Bronchial epithelial cell (primary cell): ENCODE measurements at regions not wholly inside any gene's neighbourhood (a gene's known extent, or its start where the extent isn't known, plus 50 kb on each side); places are given as distances from the start of the nearest gene placed in this dataset.

Source experiments
- DNase-seq: peaks from one replicate; pipeline ENCODE4 v3.0.0-alpha.2; 2010; ENCODE audit warnings: low read depth
- FAIRE-seq: peaks from 2 replicates; lab custom pipeline; 2011; peaks lifted over from hg19 to GRCh38; lab: Jason Lieb, UNC
- H3K27me3 ChIP-seq: 2 replicates; pipeline ENCODE4 v1.5.1; 2011; ENCODE audit warnings: low read length; ENCODE audit not compliant: control insufficient read depth, insufficient read depth
- H3K36me3 ChIP-seq: 2 replicates; pipeline ENCODE4 v1.5.1; 2011; ENCODE audit warnings: low read length; ENCODE audit not compliant: control insufficient read depth, insufficient read depth
- H3K4me3 ChIP-seq: 2 replicates; pipeline ENCODE4 v1.5.1; 2011; ENCODE audit warnings: mild to moderate bottlenecking, low read depth, low read length, control low read depth
- TF ChIP-seq, protein P1 (sequence below): IDR thresholded peaks from 2 replicates; pipeline ENCODE4 v1.5.1; 2011; ENCODE audit warnings: mild to moderate bottlenecking, moderate library complexity, low read length, control low read depth, inconsistent platforms; ENCODE audit not compliant: insufficient read depth, severe bottlenecking

DNA sequence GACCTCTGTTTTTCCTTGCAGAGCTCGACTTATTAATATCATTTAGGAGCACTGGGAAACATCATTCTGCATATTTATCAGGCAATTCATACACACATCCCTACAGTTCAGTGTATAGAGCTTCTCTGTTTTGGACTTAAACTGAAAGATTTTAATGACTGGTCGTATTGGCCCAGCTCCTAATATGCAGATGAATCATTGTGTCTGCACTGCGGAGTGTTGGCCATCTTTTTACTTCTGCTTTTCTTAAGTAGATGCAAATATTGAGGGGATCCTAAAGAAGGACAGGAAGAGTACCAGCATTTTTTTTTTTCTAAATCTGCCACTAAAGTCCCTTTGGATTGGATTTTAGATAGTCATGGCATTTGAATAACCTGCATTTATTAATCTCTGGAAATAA lies 154.8 kb downstream of the BACH1 start:
- Histone ChIP-seq H3K36me3 (no peaks in the 10 kb centered on the region), H3K4me3 (no peak overlapping the region), H3K27me3 (no peaks in the 10 kb centered on the region)
- TF ChIP-seq, protein P1, sequence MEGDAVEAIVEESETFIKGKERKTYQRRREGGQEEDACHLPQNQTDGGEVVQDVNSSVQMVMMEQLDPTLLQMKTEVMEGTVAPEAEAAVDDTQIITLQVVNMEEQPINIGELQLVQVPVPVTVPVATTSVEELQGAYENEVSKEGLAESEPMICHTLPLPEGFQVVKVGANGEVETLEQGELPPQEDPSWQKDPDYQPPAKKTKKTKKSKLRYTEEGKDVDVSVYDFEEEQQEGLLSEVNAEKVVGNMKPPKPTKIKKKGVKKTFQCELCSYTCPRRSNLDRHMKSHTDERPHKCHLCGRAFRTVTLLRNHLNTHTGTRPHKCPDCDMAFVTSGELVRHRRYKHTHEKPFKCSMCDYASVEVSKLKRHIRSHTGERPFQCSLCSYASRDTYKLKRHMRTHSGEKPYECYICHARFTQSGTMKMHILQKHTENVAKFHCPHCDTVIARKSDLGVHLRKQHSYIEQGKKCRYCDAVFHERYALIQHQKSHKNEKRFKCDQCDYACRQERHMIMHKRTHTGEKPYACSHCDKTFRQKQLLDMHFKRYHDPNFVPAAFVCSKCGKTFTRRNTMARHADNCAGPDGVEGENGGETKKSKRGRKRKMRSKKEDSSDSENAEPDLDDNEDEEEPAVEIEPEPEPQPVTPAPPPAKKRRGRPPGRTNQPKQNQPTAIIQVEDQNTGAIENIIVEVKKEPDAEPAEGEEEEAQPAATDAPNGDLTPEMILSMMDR = no peak
- no peak for FAIRE-seq
- no peak for DNase-seq

DNA sequence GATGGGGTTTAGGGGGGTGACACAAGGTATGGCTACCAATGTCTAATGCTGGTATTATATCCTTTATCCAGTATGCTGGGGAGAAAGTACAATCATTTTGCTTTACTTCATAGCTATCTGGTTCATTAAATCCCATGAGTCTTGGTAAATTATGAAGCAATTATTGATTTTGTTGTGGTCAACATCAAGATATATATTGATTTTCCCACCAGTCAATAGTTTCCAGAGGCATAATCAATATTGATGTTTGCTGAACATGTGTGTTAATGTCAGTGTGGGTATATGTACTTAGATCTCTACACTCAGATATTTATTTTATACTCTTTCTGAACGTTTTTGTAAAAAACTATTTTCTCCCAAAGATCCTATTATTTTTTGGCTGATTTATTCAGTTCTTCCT lies 155.5 kb downstream of the BACH1 start:
- no peaks in the 10 kb centered on the region for H3K27me3 ChIP-seq
- TF ChIP-seq, protein P1 = no peak

DNA sequence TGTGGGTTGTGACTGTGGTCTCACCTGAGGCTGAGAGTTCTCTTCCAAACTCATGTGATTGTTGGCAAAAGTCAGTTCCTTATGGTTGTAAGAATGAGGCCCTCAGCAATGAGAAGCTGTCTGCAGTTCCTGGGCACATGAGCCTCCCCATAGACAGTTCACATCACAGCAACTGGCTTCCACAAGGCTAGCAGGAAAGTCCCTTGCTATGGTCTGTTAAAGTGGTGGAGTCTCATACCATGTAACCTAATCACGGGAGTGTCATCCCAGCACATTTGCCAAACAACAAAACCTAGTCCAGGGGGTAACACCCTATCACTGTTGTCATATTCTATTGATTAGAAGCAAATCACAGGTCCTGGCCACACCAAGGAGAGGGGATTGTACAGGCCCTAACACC lies 163.8 kb downstream of the BACH1 start:
- TF ChIP-seq, protein P1 = no peak
- Histone ChIP-seq H3K4me3 (no peak overlapping the region), H3K27me3 (no peaks in the 10 kb centered on the region), H3K36me3 (no peaks in the 10 kb centered on the region)
- peak; percentile 70 for FAIRE-seq
- no peak for DNase-seq

More for the DNA sequence above, 155.5 kb downstream of the BACH1 start:
- FAIRE-seq = no peak
- no peak for DNase-seq
- Histone ChIP-seq H3K36me3 (no peaks in the 10 kb centered on the region), H3K4me3 (no peak overlapping the region)

DNA sequence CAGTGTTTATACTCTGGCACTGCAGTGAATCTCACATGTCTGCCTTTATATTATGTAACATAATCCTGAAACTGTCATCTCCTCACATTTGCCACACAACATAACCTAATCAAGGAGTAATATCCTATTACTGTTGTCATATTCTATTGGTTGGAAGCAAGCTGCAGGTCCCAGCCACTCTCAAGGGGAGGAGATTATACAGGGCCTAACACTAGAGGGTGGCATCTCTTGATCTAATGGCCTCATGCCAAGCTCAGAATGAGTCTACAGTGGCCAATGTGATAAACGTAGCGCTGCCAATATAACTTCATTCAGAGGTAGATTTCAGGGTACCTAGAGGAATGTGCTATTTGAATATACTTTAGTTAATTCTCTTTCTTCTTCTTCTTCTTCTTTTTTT lies 166.8 kb downstream of the BACH1 start:
- TF ChIP-seq, protein P1 = no peak
- H3K27me3 ChIP-seq = no peaks in the 10 kb centered on the region
- no peak overlapping the region for H3K4me3 ChIP-seq

DNA sequence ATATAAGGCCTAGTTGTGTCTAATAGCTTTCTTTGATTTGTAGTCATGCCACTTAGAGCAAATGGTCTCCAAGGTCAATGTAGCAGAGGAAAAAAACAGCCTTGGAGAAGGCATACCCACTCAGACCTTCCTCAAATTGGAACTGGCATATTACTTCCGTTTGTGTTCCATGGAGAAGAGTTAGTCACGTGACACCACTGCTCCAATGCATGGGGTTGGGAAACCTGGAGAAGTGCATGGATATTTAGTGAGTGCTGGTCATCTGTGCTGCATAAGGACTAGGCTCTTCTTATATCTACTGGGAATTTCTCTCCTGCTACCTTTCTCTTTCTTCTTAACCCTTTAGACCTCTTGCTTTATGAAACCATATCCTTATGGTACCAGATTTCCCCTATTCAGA lies 167.8 kb downstream of the BACH1 start:
- no peak for FAIRE-seq
- H3K36me3 ChIP-seq = no peaks in the 10 kb centered on the region
- TF ChIP-seq, protein P1 = no peak
- H3K4me3 ChIP-seq = no peak overlapping the region
- DNase-seq = no peak
- H3K27me3 ChIP-seq = no peaks in the 10 kb centered on the region

More for the DNA sequence above, 166.8 kb downstream of the BACH1 start:
- no peaks in the 10 kb centered on the region for H3K36me3 ChIP-seq
- DNase-seq (no peak), FAIRE-seq (no peak)

DNA sequence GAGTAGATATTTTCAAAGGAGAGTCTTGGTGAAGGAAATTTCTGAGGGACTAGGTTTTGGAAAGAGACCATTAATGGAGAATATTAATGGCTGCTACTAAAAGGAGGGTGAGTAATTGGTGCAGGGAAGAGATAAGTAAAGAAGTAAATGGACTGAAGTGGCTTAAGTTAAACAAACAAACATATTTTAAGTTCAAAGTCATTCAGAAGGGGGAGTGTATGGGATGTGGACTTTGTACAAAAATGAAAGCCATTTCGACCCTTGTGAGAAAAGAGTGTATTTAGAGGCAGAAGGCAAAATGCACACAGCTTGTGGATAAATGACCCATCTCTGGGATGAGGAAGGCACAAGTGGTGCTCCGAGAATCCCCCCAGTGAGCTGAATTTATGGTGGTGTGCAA lies 171.7 kb downstream of the BACH1 start:
- FAIRE-seq = no peak
- Histone ChIP-seq H3K36me3 (no peaks in the 10 kb centered on the region), H3K4me3 (no peak overlapping the region), H3K27me3 (no peaks in the 10 kb centered on the region)
- TF ChIP-seq, protein P1 = no peak
- DNase-seq = no peak
